A204.1 (cell line): ENCODE measurements at regions not wholly inside any gene's neighbourhood (a gene's known extent, or its start where the extent isn't known, plus 50 kb on each side); places are given as distances from the start of the nearest gene placed in this dataset.

Source experiments
- FAIRE-seq: peaks from 2 replicates; lab custom pipeline; 2012; peaks lifted over from hg19 to GRCh38; lab: Jason Lieb, UNC

DNA sequence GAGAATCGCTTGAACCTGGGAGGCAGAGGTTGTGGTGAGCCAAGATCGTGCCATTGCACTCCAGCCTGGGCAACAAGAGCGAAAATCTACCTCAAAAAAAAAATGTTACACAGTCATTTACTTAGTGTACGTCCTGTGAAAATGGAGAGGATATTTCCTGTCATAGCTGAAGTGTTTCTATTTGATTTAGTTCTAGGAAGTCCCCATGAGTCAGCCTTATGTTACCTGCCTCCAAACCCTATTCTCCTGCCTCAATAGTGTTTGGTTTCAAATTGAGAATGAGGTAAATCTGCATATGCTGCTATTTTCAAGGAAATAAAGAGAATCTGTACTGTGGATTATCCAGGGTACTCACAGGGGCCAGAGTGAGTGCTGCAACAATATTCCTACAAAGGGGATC is 1284.5 kb upstream of the AUTS2 start:
- FAIRE-seq, result no peak

DNA sequence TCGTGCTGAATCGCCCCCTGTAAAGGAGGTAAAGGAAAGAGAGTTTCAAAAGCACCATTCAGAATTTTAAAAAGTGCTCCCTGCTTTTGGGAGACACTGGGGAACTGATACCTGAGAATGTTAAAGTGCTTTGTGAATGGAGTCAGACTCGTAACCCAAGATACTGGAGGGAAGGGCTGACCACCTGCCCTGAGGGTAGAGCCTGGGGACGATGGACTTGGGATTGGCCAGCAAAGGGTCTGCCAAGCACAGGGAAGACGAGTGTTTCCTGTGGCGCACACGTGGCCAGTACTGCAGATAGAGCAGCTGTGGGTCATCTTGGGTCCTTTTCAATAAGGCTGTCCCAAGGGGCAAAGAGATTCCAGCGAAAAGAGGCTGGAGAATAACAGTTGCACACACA is 1284.1 kb upstream of the AUTS2 start:
- no peak for FAIRE-seq

DNA sequence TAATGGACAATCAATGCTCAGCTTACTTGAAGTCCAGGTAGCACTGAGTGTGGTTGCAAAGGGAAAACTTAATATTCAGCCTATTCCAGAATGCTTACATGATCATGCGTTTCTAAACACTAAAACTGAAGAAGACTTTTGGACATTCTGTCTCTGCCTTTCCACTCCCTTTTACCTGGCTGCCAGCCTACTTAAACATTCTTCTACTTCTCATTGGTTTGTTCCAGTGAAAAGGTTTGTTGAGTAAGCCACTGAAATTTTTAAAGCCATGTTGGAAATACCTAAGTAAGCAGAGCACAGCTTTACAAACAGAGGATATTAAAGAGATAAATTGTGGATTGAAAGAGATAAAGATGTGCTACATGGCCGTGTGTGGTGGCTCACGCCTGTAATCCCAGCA is 1280.8 kb upstream of the AUTS2 start:
- no peak for FAIRE-seq

DNA sequence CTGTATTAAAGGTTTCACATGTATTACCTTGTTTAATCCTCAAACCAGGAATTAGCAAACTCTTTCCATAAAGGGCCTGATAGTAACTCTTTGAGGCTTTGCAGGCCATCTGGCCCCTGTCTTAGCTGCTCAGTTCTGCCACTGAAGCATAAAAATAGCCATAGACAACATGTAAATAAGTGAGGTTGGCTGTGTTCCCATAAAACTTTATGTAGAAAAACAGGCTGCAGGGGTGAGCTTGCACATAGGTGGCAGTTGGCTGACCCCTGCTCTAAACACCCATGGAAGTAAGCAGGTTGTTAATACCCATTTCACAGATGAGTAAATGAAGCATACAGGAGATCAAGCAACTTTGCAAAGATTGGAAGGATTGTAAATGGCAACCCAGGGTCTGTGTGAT is 1279.2 kb upstream of the AUTS2 start:
- no peak for FAIRE-seq

DNA sequence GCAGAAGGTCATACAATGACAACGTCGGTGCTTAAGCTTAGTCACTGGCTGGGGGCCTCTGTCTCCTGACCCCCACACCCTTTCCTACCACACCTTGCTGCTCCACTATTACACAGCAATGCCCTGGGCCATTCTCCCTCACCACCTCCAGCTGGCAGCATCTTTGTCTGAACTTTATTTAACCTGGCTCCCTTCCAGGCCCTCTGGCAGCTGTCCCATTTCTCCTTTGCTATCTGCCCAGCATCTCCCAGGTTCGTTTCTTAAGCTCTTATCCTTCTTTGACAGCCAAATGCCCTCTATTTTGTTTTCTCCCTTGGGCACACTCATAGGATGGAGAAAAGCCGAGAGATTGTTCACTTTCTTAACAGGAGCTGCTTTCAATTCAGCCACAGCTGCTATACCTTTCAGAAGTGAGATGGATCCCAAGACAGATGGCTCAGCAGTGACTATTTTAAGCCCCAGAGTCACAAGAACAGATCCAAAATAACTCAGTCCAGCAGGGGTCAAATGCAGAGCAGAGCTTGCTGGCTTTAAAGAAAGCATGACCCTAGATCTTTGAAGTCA is 1277.1 kb upstream of the AUTS2 start:
- no peak for FAIRE-seq

DNA sequence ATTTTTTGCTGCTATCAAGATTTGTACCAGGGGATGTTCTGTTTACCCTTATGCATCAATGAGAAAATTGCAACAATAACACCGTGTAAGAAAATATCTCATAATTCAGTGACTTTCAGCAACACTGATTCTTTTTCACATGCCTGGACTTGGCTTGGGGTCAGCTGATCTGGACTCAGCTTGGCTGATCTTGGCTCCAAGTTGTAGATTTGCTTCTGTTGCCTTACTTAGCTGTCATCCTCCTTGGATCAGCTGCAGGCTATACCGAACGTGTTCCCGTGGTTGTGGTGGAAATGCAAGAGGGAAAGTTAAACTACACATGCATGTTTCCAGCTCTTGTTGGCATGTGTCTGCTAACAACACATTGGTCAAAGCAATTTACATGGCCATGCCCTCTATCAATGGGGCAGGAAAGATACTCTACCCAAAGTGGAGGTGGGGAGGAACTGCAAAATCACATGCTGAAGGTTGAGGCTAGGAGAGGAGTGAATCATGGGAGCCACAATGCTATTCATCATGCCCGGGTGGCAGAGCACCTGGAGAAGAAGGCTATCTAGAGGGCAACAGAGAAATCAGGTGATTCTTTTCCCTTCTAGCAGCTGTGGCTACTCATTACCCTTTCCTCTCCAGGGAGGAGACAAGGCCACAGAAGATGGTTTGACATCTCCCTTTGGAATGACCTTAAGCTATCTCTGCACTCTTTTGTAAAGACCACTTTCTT is 1276.3 kb upstream of the AUTS2 start:
- FAIRE-seq, result no peak

DNA sequence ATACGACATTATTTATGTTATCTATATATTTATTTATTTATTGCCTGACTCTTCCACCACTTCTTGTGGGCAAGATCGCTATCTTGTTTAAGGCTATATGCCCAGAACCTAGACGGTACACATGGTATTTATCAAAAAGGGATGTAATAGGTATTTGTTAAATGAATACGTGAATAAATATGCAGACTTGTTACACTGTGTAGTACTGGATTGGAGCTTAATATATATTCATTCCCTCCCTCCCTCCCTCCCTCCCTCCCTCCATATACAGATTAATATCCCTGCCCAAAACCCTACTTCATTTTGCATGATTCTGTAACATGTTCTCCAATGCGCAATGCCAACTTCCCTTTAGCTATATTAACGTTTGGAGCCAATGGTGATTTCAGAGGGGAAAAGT is 1273.7 kb upstream of the AUTS2 start:
- FAIRE-seq, result no peak

DNA sequence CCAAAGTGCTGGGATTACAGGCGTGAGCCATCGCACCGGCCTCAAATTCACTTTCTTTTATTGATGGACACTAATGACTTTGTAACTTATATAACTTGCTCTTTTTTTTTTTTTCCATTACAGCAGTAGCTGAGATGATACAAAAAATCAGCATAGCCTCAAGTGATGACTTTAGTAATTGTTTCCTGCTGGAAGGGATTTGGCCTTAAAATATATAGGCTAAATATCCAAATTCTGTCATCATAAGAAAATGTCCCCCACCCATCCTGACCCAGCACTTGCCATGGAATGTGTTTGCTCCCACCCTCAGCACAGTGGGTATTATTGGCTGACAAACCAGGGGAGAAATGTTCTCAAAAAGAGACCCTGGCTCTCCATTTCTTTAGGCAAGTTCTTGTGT is 1264.1 kb upstream of the AUTS2 start:
- no peak for FAIRE-seq

DNA sequence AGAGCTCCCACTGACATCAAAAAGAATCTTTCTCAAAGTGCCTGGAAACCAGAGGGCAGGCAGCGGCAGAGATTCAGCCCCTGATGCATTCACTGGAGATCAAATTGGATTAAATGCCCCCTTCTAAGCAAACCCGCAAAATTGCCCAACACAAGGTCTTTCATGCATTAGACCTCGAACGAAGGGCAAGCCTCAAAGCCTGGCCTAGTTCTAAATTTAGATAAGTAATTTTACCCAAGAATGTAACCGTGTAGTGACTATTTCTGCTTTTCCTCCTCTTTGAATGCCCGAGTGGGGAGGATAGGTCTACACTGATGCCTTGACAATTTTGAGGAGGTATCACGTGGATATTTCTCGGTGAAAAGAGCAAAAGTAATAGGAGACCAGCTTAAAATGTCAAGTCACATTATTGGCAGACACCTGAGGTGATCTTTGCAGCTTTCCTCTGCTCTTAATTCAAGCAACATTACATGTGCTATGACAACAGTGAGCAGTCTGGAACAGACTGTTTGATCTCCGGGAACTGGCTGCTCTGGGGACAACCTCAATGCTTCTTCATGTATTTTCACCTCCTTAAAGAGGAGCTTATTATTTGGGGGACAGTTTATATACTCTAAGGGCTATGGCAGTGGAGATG is 1263.5 kb upstream of the AUTS2 start:
- no peak for FAIRE-seq

DNA sequence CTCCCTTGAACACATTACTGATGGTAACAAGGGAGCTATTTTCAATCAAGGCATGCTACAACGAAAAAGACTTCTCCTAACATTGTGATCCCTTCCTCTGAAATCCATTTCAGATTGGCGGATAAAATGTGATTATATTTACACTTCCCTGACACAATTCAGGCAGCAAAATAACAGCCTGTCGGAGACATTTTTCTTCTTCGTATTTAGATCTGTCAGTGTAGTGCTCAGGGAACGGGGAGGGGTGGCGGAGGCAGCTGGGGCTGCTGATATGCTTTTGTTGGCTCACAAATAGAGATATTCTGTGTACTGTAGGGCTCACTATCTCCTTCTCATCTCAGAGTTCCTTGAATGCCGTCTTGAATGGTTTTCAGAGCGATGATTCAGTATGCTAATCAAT is 1261.7 kb upstream of the AUTS2 start:
- FAIRE-seq, result no peak

DNA sequence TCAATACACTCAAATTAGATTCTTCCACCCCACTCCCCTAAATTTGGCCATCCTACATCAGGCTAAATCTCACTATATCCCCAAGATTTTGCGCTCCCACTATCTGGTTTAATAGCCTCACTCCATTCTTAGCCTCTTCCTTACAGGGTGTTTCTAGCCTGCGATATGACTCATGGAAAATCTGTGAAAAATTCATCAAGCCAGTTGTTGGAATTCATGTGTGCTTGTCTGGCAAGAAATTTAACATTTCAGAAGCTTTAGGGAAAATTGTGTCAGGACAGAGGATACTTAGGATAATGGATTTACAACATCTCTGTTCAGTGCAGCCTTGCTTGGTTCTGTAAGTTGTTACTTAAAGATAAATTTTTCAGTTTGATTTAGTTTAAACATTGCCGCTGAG is 1249.9 kb upstream of the AUTS2 start:
- no peak for FAIRE-seq

DNA sequence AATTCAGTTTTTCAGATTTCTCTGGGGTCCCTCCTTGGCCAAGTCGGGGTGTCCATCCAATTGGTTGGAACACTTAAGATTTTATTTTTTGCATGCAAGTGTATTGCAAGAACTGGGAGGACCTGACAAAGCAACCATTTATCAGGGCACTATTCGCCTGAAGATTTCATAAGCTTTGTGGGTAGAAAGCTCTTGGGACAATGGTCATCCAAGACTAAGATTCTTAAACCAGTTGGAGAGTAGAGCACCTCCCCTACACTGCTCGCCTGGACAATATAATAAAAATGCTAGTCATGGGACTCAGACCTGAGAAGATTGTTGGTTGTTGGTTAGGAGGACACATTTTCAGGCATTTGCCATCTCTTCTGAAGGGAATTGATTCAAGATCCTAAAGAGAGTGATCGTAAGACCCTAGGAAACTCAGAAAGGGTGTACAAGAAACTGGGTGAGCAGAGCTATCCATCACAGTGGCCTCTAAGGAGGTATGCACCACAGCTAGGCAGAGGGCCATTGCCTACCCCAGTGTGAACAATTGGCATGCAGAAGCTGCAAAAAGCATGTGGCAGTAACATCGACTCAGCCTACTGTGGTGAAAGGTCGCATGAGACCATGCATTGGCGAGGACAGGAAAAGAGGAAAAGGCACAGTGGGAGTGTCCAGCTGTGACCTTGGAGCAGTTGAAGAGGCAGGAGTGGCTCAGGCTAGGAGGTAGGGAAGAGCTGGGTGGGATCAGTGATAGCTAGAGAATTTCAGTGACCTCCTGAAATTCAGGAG is 1235.3 kb upstream of the AUTS2 start:
- no peak for FAIRE-seq

DNA sequence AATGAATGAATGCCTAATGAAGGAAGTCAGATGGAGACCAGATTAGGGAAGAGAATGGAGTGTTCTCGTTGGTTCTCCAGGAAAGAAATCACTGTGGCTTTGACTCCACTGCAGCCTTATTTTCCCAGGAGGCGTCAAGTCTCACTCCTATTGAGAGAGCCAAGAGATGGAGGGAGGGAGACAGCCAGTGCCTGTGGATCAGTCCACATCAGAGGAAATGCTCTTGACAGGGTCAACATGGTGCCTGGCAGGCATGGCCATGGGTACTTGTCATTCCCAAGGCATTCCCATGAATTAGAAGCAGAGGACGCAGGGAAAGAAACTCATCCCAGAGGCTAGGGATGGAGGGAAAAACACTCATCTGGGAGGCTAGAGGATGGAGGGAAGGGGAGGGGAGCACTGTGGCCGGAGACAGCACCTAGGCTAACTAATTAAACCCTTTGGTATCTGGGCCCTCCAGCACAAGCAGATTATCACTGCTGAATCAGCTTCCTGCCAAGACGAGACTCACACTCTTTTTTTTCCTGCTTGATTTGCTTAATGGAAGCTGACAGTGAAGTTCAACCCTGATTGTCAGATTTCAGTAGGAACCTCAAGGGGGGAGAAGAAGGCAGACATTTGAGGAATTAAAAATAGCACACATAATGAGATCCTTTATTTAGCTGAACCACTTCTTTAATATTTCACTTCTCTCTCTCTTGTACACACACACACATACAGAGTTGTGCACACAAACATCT is 1233.2 kb upstream of the AUTS2 start:
- FAIRE-seq, result no peak

DNA sequence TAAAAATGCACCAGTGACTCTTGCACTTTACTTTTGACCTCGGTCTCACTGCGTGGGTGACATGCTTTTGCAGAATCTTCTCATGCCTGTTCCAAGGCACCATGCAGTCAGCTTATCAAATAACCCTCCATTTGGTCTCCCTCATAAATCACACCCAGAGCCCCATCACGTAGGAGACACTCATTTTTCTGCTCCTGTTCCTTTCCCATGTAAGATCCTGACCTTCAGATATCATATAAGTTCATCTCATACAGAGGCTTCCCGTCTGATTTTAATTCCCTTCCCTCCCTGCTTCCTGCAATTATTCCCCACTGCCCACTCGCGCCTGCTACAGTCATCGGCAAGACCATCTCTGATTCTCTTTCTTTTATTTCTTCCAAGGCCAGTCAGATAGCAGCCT is 1226.3 kb upstream of the AUTS2 start:
- no peak for FAIRE-seq

DNA sequence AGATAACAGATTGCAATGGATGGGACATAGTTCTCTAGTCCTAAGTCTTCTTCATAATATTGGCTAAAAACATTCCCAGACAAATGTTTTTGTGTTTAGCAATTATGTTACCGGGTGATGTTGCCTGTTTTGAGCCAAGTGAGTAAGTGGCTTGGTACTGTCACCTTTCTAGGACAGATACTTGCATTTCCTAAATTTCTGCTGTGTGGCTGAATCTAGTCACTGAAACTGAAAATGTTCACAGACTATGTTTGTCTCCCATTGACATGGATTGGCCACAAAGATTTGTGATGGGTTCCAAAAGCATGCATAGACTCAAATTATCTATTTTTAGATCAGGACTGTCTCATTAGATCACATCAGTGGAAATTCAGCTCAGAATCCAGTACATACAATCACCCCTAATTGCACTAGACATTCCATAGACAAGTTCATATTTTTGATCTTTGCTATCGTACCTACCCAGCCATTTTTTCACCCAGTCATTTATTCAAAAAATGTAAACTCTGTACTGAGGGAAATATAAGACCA is 1222.1 kb upstream of the AUTS2 start:
- no peak for FAIRE-seq

DNA sequence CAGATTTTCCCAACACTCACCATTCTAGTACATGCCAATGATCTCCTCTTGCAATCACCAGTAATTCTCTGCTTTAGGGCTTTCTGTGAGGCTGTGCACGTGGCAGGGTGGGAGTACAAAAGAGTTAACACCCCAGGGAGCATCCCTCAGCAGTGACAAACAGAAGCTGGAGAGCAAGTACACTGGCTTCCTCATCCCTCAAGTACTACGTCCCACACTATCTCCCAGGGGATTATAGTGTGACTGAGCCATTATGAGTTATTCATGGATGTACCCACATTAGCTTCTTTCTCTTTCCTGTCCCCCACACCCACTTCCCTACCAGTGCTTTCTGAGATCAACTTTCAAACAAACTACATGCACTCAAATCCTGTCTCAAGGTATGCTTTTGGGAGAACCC is 1216.5 kb upstream of the AUTS2 start:
- no peak for FAIRE-seq

DNA sequence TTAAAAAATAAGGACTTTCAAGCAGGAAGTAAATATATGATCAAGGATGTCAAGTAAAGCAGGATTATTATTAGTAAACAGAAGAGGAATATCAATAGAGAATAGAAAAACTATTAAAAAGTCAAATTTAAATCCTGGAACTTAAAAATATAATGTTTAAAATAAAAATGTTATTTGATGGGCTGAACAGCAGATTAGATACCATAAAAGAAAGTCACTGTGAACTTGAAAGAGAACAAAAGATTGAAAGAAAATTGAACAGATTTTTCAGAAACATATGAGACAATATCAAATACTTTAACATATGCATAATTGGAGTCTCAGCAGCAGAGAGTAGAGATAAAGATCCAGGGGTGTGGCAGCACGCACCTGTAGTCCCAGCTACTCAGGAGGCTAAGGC is 1213.7 kb upstream of the AUTS2 start:
- no peak for FAIRE-seq

DNA sequence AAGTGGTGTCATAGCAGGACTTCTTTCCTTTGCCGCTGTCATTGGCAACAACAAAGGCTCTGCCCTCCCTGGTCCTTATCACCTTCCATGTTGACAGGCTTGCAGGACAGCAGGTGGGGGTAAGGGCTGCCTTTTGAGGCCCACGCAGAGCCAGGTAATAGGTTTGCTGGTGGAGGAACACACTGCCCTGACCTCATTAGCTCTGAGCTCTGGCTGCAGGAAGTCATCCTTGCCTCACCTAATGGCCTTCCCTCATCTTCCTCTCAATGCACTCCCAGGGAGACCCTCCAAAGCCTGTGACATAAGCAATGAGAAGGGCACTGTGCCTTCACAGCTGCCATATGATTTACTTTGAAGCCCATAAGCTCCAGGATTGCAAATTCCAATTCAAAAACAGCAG is 1205.2 kb upstream of the AUTS2 start:
- no peak for FAIRE-seq

DNA sequence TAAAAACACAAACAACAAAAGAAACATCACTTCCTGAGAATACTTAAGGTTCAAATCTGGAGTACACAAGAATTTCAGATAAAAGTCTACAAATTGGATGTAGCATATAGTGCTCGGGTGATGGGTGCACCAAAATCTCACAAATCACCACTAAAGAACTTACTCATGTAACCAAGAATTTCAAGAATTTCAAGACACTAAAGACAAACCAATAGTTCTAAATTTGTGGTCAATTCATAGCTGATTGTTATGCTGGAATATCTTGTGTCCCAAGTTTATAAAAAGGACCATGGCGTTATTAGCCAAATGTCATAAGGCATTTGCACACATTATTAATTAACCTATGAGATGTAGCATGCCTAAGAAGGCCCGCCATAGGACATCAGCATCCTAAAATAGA is 1204.1 kb upstream of the AUTS2 start:
- no peak for FAIRE-seq

DNA sequence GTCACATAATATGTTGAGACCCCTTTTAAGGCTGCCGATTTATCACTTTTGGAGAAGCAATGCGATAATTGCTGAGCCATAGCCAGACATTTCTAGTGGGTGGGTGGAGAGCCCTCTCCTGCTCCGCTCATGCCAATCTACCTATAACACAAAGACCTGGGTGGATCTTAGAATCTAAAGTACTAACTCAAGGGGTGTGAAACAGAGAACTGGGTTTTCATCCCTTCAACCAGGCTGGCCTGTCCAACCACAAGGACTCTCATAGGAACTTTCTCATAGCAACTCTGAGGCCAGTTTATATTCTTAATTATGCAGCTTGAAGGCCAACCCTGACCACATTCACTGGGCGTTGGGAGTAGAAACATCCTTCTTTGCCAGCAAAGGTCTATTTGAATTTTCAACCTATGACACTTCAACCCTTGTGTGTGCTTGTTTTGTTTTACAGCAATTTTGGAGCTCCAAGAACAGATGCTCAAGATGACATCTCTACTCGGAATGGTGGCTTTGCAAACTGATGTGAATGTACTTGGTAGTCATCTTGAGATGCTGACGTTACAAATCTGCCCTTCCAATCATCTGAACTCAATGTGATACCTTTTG is 1198.2 kb upstream of the AUTS2 start:
- no peak for FAIRE-seq

DNA sequence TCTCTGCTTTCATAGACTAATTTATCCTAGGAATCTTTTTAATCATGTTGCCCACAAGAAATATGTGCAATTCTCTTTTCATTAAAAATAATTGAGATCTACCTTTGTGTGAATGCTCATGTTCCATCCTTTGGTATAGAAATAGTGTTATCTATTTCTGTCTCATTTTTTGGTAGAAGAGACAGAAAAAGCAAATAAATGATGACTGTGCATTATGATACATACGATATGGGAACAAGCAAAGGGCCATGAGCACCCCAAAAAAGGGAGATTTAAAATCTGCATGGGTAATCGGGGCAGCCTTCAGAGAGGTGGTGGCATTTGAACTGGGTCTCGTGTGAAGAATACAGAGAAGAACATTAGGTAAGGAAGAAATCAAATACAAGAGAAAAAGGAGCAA is 1197.5 kb upstream of the AUTS2 start:
- FAIRE-seq, result no peak

DNA sequence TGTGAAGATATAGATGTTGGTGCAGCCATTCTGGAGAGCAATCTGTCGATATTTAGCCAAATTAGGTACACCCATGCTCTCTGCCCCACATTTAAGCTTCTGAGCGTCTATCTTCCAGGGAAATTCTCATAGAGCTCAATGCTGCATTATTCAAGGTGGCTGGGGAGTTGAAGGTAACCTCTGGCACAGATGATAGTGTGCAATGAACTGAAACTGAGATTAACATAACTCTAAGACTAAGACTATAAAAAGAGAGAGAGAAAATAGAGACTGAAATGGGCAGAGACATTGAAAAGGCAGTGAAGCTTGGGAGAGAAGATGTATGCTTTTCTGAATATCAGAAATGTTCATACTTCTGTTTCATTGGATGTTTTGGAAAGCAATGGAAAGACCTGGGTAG is 1197.0 kb upstream of the AUTS2 start:
- FAIRE-seq, result no peak
